ENCODE measurements at regions not wholly inside any gene's neighbourhood (a gene's known extent, or its start where the extent isn't known, plus 50 kb on each side); places are given as distances from the start of the nearest gene placed in this dataset.

DNA sequence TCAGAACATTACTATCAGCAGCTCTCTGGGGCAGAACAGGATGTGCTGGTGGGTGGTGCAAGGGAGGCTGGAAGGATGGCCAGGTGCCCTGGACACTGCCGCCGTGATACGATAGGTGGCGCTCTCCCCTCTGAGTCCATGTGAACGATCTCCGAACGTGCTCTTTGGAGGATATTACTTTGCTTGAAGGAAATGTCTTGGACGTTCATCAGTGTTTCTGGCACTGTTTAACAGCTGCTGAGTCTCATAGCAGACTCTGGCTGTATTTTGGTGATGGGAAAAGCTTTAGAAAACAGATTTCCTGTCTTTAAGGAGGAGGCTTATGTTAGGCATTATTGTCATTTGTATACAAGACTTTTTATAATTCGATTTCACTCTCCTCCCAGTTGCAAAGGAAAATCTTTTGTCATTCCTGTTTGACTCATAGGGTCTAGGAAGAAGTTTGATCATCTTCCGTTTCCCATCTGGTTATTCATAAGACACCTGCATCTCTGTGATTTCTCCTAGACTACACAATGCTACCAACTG is 386.2 kb upstream of the ADGRL2 start:
- H2AK5ac ChIP-seq (ENCODE audit: low read depth, low read length) = no peak overlapping the region
- POLR2A ChIA-PET (ENCODE audit: partially characterized antibody) = no interaction called here
- DNase-seq (ENCODE audit: low read depth in 1 of 2, low spot score in 2 of 2) (peak; percentile 57 to 96), FAIRE-seq (peak; percentile 93)
- no peaks in the 10 kb centered on the region for H3K23me2 ChIP-seq (ENCODE audit: low read depth, low read length)
- H3K4ac ChIP-seq (replicated peaks; ENCODE audit: insufficient read length, low read depth, low read length) = no peak overlapping the region
- H3K4me2 ChIP-seq (ENCODE audit: insufficient read depth in 1 of 2, low read depth in 2 of 2, low read length in 2 of 2) = 0 out of 4 replicates have a peak overlapping the region, but pooled peaks of 1 of the 2 experiments have one; percentile 18
- no peaks in the 10 kb centered on the region for H3K36me3 ChIP-seq (ENCODE audit: control insufficient read depth in 2 of 4, insufficient read depth in 4 of 4, low read length in 3 of 4)
- H3K56ac ChIP-seq (replicated peaks; ENCODE audit: insufficient read length, low read depth, low read length) = no peak overlapping the region
- H4K91ac ChIP-seq (replicated peaks; ENCODE audit: insufficient read length, low read length) = peak overlapping the region; percentile 18
- 0 out of 2 replicates have a peak overlapping the region, but pooled peaks have one; percentile 19 for H2BK5ac ChIP-seq (ENCODE audit: low read depth, low read length)
- H3K4me1 ChIP-seq (replicated peaks in 1 of 4; ENCODE audit: control insufficient read depth in 3 of 4, insufficient read depth in 4 of 4, low read length in 3 of 4) = peaks cover 0 to 14% (median 6%) of the 10 kb centered on the region in 4 experiments; a peak in 4 of 7 replicates
- WGBS, 2 experiments (ENCODE audit: extremely low coverage in 1 of 2, insufficient coverage in 1 of 2, insufficient read length in 1 of 2, insufficient replicate concordance in 2 of 2, low coverage in 1 of 2, low lambda C conversion rate in 2 of 2, missing lambda C conversion rate in 1 of 2) = 11% methylated on average over 10 of the region's 10 CpGs; no CpG with 5 or more reads in 1 of the 2 experiments
- no peak overlapping the region for H2BK20ac ChIP-seq (ENCODE audit: low read length)
- no peak overlapping the region for H2BK15ac ChIP-seq (ENCODE audit: low read length)
- H3K9me3 ChIP-seq (ENCODE audit: insufficient read depth in 2 of 2, low read depth in 1 of 2, low read length in 1 of 2) = no peaks in the 10 kb centered on the region
- H3K14ac ChIP-seq (ENCODE audit: insufficient read length) = no peak overlapping the region
- no peak overlapping the region for H3K23ac ChIP-seq (ENCODE audit: insufficient read length)
- H4K5ac ChIP-seq (ENCODE audit: insufficient read length, low read depth, low read length) = no peak overlapping the region
- H3K18ac ChIP-seq (ENCODE audit: extremely low read depth, low read length) = no peak overlapping the region
- no peaks in the 10 kb centered on the region for H3K27me3 ChIP-seq (replicated peaks in 1 of 4; ENCODE audit: control insufficient read depth in 3 of 4, extremely low read depth in 1 of 4, insufficient read depth in 3 of 4, low read length in 3 of 4)
- no peak overlapping the region for H3K9ac ChIP-seq (replicated peaks in 1 of 4; ENCODE audit: extremely low read depth in 1 of 4, low read depth in 3 of 4, low read length in 3 of 4)
- H2BK120ac ChIP-seq (replicated peaks; ENCODE audit: low read depth, low read length) = peak overlapping the region; percentile 16
- H4K8ac ChIP-seq (ENCODE audit: extremely low read depth, insufficient read depth, low read length) = no peak overlapping the region
- no peaks in the 10 kb centered on the region for H3K79me2 ChIP-seq (ENCODE audit: control insufficient read depth in 1 of 2, insufficient read depth in 2 of 2, low read length in 2 of 2)
- H3K79me1 ChIP-seq (ENCODE audit: low read depth, low read length) = no peaks in the 10 kb centered on the region
- no peak overlapping the region; the same call in 1 of the 2 replicates for H3K27ac ChIP-seq (ENCODE audit: low read depth, low read length)
- H2BK12ac ChIP-seq (ENCODE audit: low read depth, low read length) = no peak overlapping the region; the same call in 1 of the 2 replicates
- no peak overlapping the region for H3K4me3 ChIP-seq (ENCODE audit: extremely low read depth in 1 of 4, insufficient read depth in 2 of 4, low read depth in 3 of 4, low read length in 4 of 4)
- CTCF ChIA-PET (ENCODE audit: partially characterized antibody) = interaction anchor here (0.5 to 4.2 kb wide), 36 partner anchors 9 to 615 kb away, joined by 3 to 34 read pairs (median 4); no protein-coding TSS in a partner anchor
- no peak overlapping the region for H2AFZ ChIP-seq (ENCODE audit: low read length)
- no peaks in the 10 kb centered on the region for H4K20me1 ChIP-seq (replicated peaks in 1 of 2; ENCODE audit: control insufficient read depth in 1 of 2, insufficient read depth in 2 of 2, low read length in 2 of 2)
- TF ChIP-seq EGR1 (IDR thresholded peaks at IDR 0.05; ENCODE audit: borderline replicate concordance, low read depth, low read length) = no peak
- no peak for TF ChIP-seq ZNF274 (IDR thresholded peaks at IDR 0.05; ENCODE audit: borderline replicate concordance, extremely low read depth, low read length)
- TF ChIP-seq KDM5A (IDR thresholded peaks at IDR 0.05; ENCODE audit: low read length) = no peak
- TF ChIP-seq SIN3A (conservative IDR thresholded peaks at IDR 0.05 in 1 of 2, IDR thresholded peaks at IDR 0.05 in 1 of 2; ENCODE audit: low read depth in 1 of 2, low read length in 2 of 2) = no peak
- TF ChIP-seq SRF (IDR thresholded peaks at IDR 0.05; ENCODE audit: low read depth, low read length) = no peak
- TF ChIP-seq, protein P1, sequence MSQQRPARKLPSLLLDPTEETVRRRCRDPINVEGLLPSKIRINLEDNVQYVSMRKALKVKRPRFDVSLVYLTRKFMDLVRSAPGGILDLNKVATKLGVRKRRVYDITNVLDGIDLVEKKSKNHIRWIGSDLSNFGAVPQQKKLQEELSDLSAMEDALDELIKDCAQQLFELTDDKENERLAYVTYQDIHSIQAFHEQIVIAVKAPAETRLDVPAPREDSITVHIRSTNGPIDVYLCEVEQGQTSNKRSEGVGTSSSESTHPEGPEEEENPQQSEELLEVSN (IDR thresholded peaks at IDR 0.05) = peak; percentile 30; the same call in 1 of the 2 replicates
- 0 out of 2 replicates have a peak, but pooled peaks have one; percentile 27 for TF ChIP-seq MAFK (IDR thresholded peaks at IDR 0.05; ENCODE audit: low read depth, low read length)
- TF ChIP-seq SP2 (IDR thresholded peaks at IDR 0.05; ENCODE audit: low read length) = no peak
- TF ChIP-seq CTBP2 (IDR thresholded peaks at IDR 0.05; ENCODE audit: borderline replicate concordance, insufficient read depth, insufficient read length, low read length) = peak; percentile 64
- TF ChIP-seq, protein P2, sequence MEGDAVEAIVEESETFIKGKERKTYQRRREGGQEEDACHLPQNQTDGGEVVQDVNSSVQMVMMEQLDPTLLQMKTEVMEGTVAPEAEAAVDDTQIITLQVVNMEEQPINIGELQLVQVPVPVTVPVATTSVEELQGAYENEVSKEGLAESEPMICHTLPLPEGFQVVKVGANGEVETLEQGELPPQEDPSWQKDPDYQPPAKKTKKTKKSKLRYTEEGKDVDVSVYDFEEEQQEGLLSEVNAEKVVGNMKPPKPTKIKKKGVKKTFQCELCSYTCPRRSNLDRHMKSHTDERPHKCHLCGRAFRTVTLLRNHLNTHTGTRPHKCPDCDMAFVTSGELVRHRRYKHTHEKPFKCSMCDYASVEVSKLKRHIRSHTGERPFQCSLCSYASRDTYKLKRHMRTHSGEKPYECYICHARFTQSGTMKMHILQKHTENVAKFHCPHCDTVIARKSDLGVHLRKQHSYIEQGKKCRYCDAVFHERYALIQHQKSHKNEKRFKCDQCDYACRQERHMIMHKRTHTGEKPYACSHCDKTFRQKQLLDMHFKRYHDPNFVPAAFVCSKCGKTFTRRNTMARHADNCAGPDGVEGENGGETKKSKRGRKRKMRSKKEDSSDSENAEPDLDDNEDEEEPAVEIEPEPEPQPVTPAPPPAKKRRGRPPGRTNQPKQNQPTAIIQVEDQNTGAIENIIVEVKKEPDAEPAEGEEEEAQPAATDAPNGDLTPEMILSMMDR (IDR thresholded peaks at IDR 0.05; ENCODE audit: control extremely low read depth in 1 of 3, insufficient read depth in 1 of 3, low read depth in 1 of 3, low read length in 3 of 3) = peak; percentile 80 to 99 (median 99)

Data from H1 (cell line).